GM18505 (cell line): ENCODE measurements at regions not wholly inside any gene's neighbourhood (a gene's known extent, or its start where the extent isn't known, plus 50 kb on each side); places are given as distances from the start of the nearest gene placed in this dataset.
"Not testable (repeated sequence)": the region's sequence is repeated elsewhere in the genome, so short reads cannot be mapped to it uniquely, and the experiment has no call there.

Experiments
- ATAC-seq: cut with Tn5 transposase; IDR thresholded peaks from one replicate; pipeline ENCODE4 v1.9.1; 2021; ENCODE audit not compliant: unreplicated experiment
- POLR2A ChIP-seq: IDR thresholded peaks from 4 replicates; pipeline ENCODE4 v1.6.1; 2011; ENCODE audit warnings: borderline replicate concordance; ENCODE audit not compliant: insufficient read depth, insufficient read length; ENCODE audit errors: extremely low read depth

DNA sequence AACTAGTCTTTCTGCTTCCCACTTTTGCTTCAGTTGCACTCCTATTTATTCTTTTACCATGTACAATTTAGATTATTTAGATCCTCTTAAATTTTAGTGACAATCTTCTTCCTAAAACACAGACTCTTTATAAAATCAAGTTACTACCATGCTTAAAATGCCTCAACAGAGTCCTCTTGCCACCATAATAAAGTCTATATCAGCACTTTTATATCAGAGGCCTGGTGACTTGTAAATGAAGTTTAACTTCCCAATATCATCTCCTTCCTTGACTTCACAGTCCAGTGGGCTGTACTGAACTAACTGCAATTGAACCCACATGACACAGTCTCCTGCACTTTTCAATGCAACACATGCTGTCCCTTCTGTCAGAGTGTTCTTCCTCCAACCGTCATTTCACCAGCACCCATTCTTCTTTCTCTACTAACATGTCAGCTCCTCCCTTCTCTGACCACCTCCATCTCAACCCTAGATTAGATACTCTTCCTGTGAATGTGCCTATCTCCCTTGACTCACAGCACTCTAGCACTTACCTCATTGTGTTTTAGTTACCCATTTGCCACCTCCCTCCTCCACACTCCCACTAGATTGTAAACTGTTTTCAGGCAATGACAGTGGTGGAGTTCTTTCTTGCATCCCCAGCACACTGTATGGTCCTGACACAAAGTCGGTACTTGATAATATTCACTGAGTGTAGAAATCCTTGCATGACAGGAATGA, 414.9 kb downstream of the SATB2 start:
- ATAC-seq: no peak

DNA sequence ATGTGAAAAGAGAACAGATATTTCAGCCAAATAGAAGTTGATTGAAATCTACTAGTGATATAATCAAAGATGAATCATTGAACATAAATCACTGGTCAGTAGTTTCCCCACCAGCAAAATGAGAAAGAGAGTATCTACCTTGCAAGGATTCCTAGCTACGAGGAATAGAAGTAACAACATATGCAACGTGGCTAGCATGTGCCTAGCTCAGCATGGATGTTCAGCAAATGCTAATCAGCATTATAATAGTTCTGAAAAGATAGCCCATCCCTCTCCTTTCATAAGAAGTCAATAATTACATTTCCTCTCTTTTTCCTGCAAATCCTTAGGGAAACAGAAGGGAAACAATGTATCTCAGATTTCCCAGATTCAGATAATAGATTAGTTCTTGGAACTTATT, 417.2 kb downstream of the SATB2 start:
- ATAC-seq: no peak

More for the DNA sequence above, 414.9 kb downstream of the SATB2 start:
- TF ChIP-seq POLR2A: no peak

DNA sequence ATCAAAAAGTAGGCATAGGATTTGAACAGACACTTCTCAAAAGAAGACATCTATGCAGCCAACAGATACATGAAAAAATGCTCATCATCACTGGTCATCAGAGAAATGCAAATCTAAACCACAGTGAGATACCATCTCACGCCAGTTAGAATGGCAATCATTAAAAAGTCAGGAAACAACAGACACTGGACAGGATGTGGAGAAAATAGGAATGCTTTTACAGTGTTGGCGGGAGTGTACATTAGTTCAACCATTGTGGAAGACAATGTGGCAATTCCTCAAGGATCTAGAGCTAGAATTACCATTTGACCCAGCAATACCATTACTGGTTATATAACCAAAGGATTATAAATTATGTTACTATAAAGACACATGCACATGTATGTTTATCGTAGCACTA, 424.0 kb downstream of the SATB2 start:
- ATAC-seq: not testable (repeated sequence)

More for the DNA sequence above, 417.2 kb downstream of the SATB2 start:
- TF ChIP-seq POLR2A: no peak

- TF ChIP-seq POLR2A: no peak
- ATAC-seq: no peak
Observed at GRCh38 chr2:199025146-199025545, 432.6 kb downstream of the SATB2 start.

GRCh38 chr2:199024224-199024623, 433.5 kb downstream of the SATB2 start:
- no peak for TF ChIP-seq POLR2A
- no peak for ATAC-seq

DNA sequence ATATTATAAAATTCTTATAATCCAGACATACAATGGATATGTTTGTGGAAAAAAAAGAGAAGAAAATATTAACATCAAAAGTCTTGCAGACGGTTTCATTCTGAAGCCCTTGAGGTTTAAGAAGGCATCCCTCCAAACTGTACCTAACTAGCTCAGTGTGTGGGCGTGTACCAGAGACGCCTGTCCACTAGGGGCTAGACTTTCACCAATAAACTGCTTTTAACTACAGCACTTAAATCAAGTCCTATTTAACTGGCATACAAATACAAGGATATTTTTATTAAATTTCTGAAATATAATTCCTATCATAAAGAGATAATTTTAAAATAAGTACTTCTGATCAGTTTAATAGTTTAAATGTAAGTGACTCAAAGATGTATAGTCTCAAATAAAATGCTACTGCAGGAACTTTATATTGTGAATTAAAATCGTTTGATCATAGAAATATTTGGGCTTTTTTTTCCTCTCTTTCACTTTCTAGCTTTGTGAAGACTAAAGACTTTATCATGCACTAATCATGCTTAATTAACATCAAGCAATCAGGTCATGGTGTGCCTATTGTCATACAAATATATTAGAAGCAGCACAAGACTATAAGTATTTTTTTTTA, 437.7 kb downstream of the SATB2 start:
- no peak for ATAC-seq
- no peak for TF ChIP-seq POLR2A

GRCh38 chr2:199018826-199019225, 438.9 kb downstream of the SATB2 start:
- ATAC-seq: no peak
- TF ChIP-seq POLR2A: no peak

- no peak for ATAC-seq
- no peak for TF ChIP-seq POLR2A
Observed at GRCh38 chr2:199015072-199015471, 442.7 kb downstream of the SATB2 start.

DNA sequence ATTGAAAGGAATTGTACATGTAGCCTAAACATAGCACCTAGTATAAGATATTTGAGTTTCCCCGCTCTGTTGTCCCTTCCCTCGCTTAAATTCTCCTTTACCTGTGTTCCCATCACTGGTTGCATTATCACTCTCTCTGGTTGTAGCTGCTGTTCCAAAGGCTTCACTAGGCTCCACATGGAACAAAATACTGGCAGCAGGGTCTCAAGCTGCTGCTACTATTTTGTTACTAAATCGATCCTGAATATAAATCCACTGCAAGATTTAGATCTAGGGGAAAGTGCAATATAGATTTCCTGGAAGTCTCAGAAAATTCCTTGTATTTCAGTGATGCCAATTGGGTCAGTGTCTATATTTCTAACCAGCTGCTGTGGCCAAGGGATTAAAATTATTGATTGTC, 443.5 kb downstream of the SATB2 start:
- ATAC-seq: no peak
- TF ChIP-seq POLR2A: no peak

GRCh38 chr2:199011908-199012307, 445.8 kb downstream of the SATB2 start:
- ATAC-seq: no peak
- no peak for TF ChIP-seq POLR2A

DNA sequence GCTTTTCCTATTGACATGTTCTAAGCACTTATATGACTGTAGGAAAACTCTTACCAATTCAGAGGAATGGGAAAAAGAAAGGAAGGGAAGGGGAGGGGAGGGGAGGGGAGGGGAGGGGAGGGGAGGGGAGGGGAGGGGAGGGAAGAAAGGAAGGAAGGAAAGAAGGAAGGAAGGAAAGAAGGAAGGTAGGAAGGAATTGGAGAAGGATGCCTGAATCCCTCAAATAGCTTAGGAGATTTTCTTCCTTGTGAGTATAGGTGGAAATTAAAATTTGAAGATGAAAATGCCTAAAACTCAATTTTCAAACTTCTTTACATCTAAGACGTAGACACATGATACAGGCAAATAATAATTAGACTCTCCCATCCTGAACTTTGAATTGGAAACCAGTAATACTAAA, 463.1 kb downstream of the SATB2 start:
- no peak for TF ChIP-seq POLR2A
- ATAC-seq: no peak

DNA sequence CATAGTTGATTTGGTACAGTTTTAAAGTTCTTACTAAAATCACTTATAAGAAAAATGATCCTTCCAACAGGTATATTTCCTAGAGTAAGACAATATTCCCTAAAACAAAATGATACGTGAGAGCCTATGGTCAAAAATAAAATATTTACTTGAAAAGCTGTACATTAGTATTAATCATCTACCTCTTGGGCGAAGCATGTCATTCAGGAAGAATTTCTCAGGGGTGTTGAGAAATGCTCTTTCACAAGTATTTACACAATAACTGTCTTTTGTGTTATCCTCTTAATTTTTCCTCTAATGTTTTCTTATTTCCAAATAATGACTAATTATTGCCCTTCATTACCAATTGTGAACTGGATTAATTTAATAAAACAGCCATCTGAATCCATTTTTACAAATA, 466.3 kb downstream of the SATB2 start:
- no peak for ATAC-seq
- TF ChIP-seq POLR2A: no peak

DNA sequence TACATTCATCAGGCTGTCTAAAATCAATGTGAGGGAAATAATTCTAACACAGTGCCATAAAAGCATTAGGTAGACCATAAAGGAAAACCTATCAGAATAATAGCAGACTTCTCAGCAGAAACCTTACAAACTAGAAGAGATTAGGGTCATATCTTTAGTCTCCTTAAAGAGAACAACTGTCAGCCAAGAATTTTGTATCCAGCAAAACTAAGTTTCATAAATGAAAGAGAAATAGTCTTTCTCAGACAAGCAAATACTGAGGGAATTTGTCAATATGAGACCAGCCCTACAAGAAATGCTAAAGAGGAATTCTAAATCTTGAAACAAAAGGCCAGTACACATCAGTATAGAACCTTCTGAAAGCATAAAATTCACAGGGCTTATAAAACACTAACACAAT, 482.0 kb downstream of the SATB2 start:
- no peak for TF ChIP-seq POLR2A

GRCh38 chr2:198973785-198974184, 484.0 kb downstream of the SATB2 start:
- ATAC-seq: no peak
- TF ChIP-seq POLR2A: no peak

More for the DNA sequence above, 482.0 kb downstream of the SATB2 start:
- no peak for ATAC-seq
